ENCODE measurements at regions not wholly inside any gene's neighbourhood (a gene's known extent, or its start where the extent isn't known, plus 50 kb on each side); places are given as distances from the start of the nearest gene placed in this dataset.

DNA sequence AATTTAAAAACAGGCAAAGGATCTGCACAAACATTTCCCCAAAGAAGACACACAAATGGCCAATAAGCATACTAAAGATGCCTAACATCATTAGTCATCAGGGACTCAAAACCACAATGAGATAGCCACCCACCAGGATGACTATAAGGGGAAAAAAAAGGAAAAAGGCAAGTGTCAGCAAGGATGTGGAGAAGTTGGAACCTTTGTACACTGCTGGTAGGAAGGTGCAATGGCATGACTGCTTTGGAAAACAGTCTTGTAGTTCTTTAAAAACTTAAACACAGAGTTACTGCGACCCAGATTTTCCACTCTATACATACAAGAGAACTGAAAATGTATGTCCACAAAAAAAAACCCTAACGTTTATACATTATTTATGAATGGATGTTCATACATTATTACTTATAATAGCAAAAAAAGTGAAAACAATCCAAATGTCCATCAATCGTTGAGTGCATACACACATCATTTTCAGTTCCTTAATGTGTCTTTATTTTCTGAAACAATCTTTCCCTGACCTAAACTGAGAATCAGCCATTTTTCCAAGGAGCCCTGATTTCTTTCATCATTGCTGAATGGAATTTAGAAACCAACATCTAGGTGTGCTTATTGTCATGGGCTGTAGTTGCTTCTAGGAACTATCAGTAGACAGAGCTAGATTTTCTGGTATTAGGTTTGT, 64.7 kb upstream of the TLK1 start:
- DNase-seq (ENCODE audit: low read depth in 2 of 2), result no peak

DNA sequence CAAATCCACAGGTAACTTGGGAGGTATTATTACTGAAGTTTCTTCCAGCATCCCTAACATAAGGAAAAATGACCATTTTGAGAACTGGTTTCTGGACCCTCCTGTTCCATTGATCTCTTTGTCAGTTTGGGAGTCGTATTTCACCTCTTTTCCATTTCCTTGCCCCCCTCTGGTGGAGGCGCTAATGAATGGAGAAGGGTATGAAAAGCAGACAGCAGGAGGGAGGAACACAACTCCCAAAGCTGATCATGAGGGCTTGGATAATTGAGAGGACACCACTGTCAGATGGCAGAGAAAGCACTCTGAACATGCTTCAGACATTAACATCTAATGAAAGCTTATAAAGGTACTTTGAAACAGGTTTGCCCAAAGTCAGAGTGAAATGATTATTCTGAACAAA, 56.6 kb upstream of the TLK1 start:
- no peak for DNase-seq (ENCODE audit: low read depth in 2 of 2)

DNA sequence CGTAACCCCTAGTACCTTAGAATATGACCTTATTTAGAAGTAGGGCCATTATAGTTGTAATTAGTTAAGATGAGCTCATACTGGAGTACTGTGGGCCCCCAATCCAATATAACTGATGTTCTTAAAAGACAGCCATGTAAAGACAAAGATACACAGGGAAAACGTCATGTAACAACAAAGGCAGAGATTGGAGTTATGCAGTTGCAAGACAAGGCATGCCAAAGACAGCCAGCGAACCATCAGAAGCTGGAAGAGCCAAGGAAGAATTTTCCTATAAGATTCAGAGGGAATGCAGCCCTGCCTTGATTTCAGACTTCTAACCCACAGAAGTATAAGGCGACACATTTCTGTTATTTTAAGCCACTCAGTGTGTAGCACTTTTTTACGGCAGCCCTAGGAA, 55.9 kb upstream of the TLK1 start:
- DNase-seq (ENCODE audit: low read depth in 2 of 2), result no peak

DNA sequence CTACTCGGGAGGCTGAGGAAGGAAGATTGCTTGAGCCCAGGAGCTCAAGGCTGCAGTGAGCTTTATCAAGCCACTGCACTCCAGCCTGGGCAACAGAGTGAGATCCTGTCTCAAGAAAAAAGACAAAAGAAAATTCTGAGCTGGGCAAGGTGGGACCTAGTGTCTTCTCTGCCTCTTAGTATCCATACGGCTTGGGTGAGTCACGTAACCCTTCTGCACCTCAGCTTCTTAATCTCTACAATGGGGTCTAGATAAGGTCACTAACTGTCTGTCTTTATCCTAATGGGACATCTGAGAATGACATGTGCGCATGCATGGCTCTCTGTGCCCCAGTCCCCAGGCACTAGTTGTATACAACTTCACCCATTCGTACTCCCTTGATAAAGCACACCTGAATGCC, 53.4 kb upstream of the TLK1 start:
- DNase-seq (ENCODE audit: low read depth in 2 of 2), result no peak

DNA sequence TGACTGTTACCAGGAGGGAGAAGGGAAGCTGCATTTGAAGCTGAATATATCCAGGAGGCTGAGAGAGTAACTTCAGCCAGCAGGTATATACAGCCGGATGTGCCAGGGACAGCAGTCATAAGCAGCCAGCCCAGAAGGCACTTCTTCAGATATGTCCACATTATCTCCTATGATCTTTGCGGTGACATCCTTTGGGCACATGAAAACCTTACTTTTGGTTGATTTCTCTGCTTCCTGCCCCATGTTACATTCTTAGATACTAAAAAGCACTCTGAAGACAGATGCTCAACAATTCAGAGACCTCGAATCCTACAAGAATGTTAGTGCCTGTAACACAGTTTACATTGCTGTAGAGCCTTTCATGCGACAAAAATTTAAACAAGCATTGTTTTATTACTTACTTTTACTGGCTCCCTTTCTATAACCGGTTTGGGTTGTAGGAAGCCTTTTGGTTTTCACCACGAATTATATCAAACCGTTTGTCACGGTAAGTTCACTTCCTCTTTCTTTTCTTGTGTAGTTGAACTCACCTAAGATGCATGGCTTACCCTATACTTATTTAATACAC, 50.3 kb upstream of the TLK1 start:
- peak; percentile 3 to 4 for DNase-seq (ENCODE audit: low read depth in 2 of 2)
